Astrocyte (in vitro differentiated cells and primary cell): ENCODE measurements at regions not wholly inside any gene's neighbourhood (a gene's known extent, or its start where the extent isn't known, plus 50 kb on each side); places are given as distances from the start of the nearest gene placed in this dataset.

Experiments
- DNase-seq: peaks from one replicate; pipeline ENCODE4 v3.0.0-alpha.2; 2010; ENCODE audit warnings: low read depth
- FAIRE-seq: peaks from 2 replicates; lab custom pipeline; 2011; peaks lifted over from hg19 to GRCh38; lab: Jason Lieb, UNC
- H2AFZ ChIP-seq: 2 replicates; pipeline ENCODE4 v1.6.0; 2012; ENCODE audit warnings: low read depth, low read length, inconsistent platforms
- H3K27ac ChIP-seq: 2 replicates; pipeline ENCODE4 v1.5.1; 2011; ENCODE audit warnings: low read depth, low read length, inconsistent platforms
- H3K27me3 ChIP-seq: 2 replicates; pipeline ENCODE4 v1.6.0; 2011; ENCODE audit warnings: low read length, inconsistent platforms; ENCODE audit not compliant: insufficient read depth
- H3K36me3 ChIP-seq: 2 replicates; pipeline ENCODE4 v1.5.1; 2011; ENCODE audit warnings: low read length, inconsistent platforms; ENCODE audit not compliant: insufficient read depth
- H3K4me1 ChIP-seq: 2 replicates; pipeline ENCODE4 v1.5.1; 2011; ENCODE audit warnings: low read length, inconsistent platforms; ENCODE audit not compliant: insufficient read depth
- H3K4me2 ChIP-seq: 2 replicates; pipeline ENCODE4 v1.6.0; 2012; ENCODE audit warnings: low read length, inconsistent platforms
- H3K4me3 ChIP-seq: 2 replicates; pipeline ENCODE4 v1.5.1; 2011; ENCODE audit warnings: low read depth, mild to moderate bottlenecking, low read length, inconsistent platforms; ENCODE audit not compliant: insufficient read depth
- H3K79me2 ChIP-seq: 2 replicates; pipeline ENCODE4 v1.6.0; 2012; ENCODE audit warnings: mild to moderate bottlenecking, low read length, inconsistent platforms; ENCODE audit not compliant: insufficient read depth
- H3K9ac ChIP-seq: 2 replicates; pipeline ENCODE4 v1.6.0; 2012; ENCODE audit warnings: mild to moderate bottlenecking, low read length, inconsistent platforms
- H3K9me3 ChIP-seq: 2 replicates; pipeline ENCODE4 v1.5.1; 2012; ENCODE audit warnings: low read depth, mild to moderate bottlenecking, low read length, inconsistent platforms; ENCODE audit not compliant: insufficient read depth
- H4K20me1 ChIP-seq: 2 replicates; pipeline ENCODE4 v1.6.0; 2012; ENCODE audit warnings: low read length, inconsistent platforms; ENCODE audit not compliant: insufficient read depth
- H3K27ac Mint-ChIP-seq: one replicate; pipeline ENCODE4 v1.8.0; 2021; ENCODE audit warnings: mild to moderate bottlenecking, mixed read lengths; ENCODE audit not compliant: unreplicated experiment
- H3K27me3 Mint-ChIP-seq: one replicate; pipeline ENCODE4 v1.8.0; 2021; ENCODE audit warnings: low read depth, mixed read lengths; ENCODE audit not compliant: unreplicated experiment
- H3K36me3 Mint-ChIP-seq: one replicate; pipeline ENCODE4 v1.8.0; 2021; ENCODE audit warnings: low read depth, mixed read lengths; ENCODE audit not compliant: unreplicated experiment
- H3K4me1 Mint-ChIP-seq: one replicate; pipeline ENCODE4 v1.8.0; 2021; ENCODE audit warnings: low read depth, mixed read lengths; ENCODE audit not compliant: unreplicated experiment
- H3K4me3 Mint-ChIP-seq: one replicate; pipeline ENCODE4 v1.8.0; 2021; ENCODE audit warnings: mild to moderate bottlenecking, moderate library complexity, mixed read lengths; ENCODE audit not compliant: unreplicated experiment
- H3K9me3 Mint-ChIP-seq: one replicate; pipeline ENCODE4 v1.8.0; 2021; ENCODE audit warnings: mild to moderate bottlenecking, mixed read lengths; ENCODE audit not compliant: unreplicated experiment
- CTCF ChIP-seq: IDR thresholded peaks from 2 replicates; pipeline ENCODE4 v1.5.1; 2011; ENCODE audit warnings: low read depth, mild to moderate bottlenecking, inconsistent platforms, low read length, moderate library complexity; ENCODE audit not compliant: insufficient read depth
- EZH2 ChIP-seq: IDR thresholded peaks from 2 replicates; pipeline ENCODE4 v1.6.1; 2012; ENCODE audit warnings: mild to moderate bottlenecking, low read length, inconsistent platforms; ENCODE audit not compliant: insufficient read depth

GRCh38 chr9:129391221-129391661 is 213.2 kb upstream of the IER5L start:
- Histone ChIP-seq H2AFZ (no peak overlapping the region), H3K36me3 (no peaks in the 10 kb centered on the region), H3K4me1 (no peaks in the 10 kb centered on the region), H4K20me1 (no peaks in the 10 kb centered on the region), H3K9me3 (no peaks in the 10 kb centered on the region), H3K27ac (no peak overlapping the region), H3K4me3 (no peak overlapping the region), H3K79me2 (no peaks in the 10 kb centered on the region), H3K4me2 (no peak overlapping the region), H3K9ac (no peak overlapping the region), H3K27me3 (peaks cover 9% of the 10 kb centered on the region)
- no peaks in the 10 kb centered on the region for H3K4me1 Mint-ChIP-seq
- H3K27ac Mint-ChIP-seq, result no peak overlapping the region
- no peak for DNase-seq
- H3K9me3 Mint-ChIP-seq, result no peaks in the 10 kb centered on the region
- FAIRE-seq, result no peak
- no peak overlapping the region for H3K4me3 Mint-ChIP-seq
- H3K27me3 Mint-ChIP-seq, result peaks cover 15% of the 10 kb centered on the region
- no peak for TF ChIP-seq CTCF
- TF ChIP-seq EZH2, result no peak
- no peaks in the 10 kb centered on the region for H3K36me3 Mint-ChIP-seq

GRCh38 chr9:129390541-129390940 is 212.5 kb upstream of the IER5L start:
- no peak for FAIRE-seq

More at GRCh38 chr9:129390541-129390940, 212.5 kb upstream of the IER5L start:
- Mint-ChIP-seq H3K9me3 (no peaks in the 10 kb centered on the region), H3K36me3 (no peaks in the 10 kb centered on the region), H3K4me1 (no peaks in the 10 kb centered on the region), H3K4me3 (no peak overlapping the region), H3K27me3 (peaks cover 15% of the 10 kb centered on the region), H3K27ac (no peak overlapping the region)
- H3K27ac ChIP-seq, result no peak overlapping the region
- no peak for DNase-seq
- H3K4me3 ChIP-seq, result no peak overlapping the region
- no peak overlapping the region for H3K9ac ChIP-seq
- no peaks in the 10 kb centered on the region for H3K79me2 ChIP-seq
- no peaks in the 10 kb centered on the region for H3K9me3 ChIP-seq
- H3K4me1 ChIP-seq, result no peaks in the 10 kb centered on the region
- H3K36me3 ChIP-seq, result no peaks in the 10 kb centered on the region
- H2AFZ ChIP-seq, result no peak overlapping the region
- H4K20me1 ChIP-seq, result no peaks in the 10 kb centered on the region
- no peak overlapping the region for H3K4me2 ChIP-seq
- peaks cover 5% of the 10 kb centered on the region for H3K27me3 ChIP-seq
- TF ChIP-seq CTCF (no peak), EZH2 (no peak)
